H1 (cell line): ENCODE measurements at regions not wholly inside any gene's neighbourhood (a gene's known extent, or its start where the extent isn't known, plus 50 kb on each side); places are given as distances from the start of the nearest gene placed in this dataset.

Experiments used
- CTCF ChIA-PET: fragments of 300-600 bp; sonication (Branson Sonifier 250); formaldehyde crosslinking; loops from one replicate; lab custom pipeline; 2021; ENCODE audit not compliant: partially characterized antibody; lab: Charles Lee
- POLR2A ChIA-PET: fragments of 300-600 bp; sonication (Branson Sonifier 250); formaldehyde crosslinking; loops from one replicate; lab custom pipeline; 2021; ENCODE audit warnings: inconsistent platforms; ENCODE audit not compliant: partially characterized antibody; lab: Charles Lee
- DNase-seq, 2 experiments: peaks; one replicate each; pipeline versions ENCODE4 v3.0.0 to v3.0.0-alpha.2; 2010 to 2022; ENCODE audit warnings: low spot score in 2 of 2, low read depth in 1 of 2, mixed read lengths in 1 of 2
- FAIRE-seq: peaks from 2 replicates; lab custom pipeline; 2011; peaks lifted over from hg19 to GRCh38; lab: Jason Lieb, UNC
- H2AFZ ChIP-seq: 2 replicates; pipeline ENCODE4 v1.8.1; 2012; ENCODE audit warnings: low read length, inconsistent platforms
- H2AK5ac ChIP-seq: 2 replicates; pipeline ENCODE4 v1.6.1; 2013; ENCODE audit warnings: low read depth, low read length
- H2BK120ac ChIP-seq: replicated peaks from 2 replicates; pipeline ENCODE3; 2013; ENCODE audit warnings: low read depth, low read length, inconsistent platforms
- H2BK12ac ChIP-seq: 2 replicates; pipeline ENCODE4 v1.6.1; 2013; ENCODE audit warnings: low read depth, low read length
- H2BK15ac ChIP-seq: 2 replicates; pipeline ENCODE4 v1.6.1; 2013; ENCODE audit warnings: low read length
- H2BK20ac ChIP-seq: 2 replicates; pipeline ENCODE4 v1.6.1; 2013; ENCODE audit warnings: low read length
- H2BK5ac ChIP-seq: 2 replicates; pipeline ENCODE4 v1.6.1; 2013; ENCODE audit warnings: low read depth, low read length
- H3K14ac ChIP-seq: 2 replicates; pipeline ENCODE4 v1.6.1; 2013; ENCODE audit warnings: inconsistent platforms; ENCODE audit not compliant: insufficient read length
- H3K18ac ChIP-seq: 2 replicates; pipeline ENCODE4 v1.6.1; 2013; ENCODE audit warnings: low read length; ENCODE audit errors: extremely low read depth
- H3K23ac ChIP-seq: 2 replicates; pipeline ENCODE4 v1.6.1; 2013; ENCODE audit warnings: inconsistent platforms; ENCODE audit not compliant: insufficient read length
- H3K23me2 ChIP-seq: 2 replicates; pipeline ENCODE4 v1.6.1; 2013; ENCODE audit warnings: low read depth, low read length
- H3K27ac ChIP-seq: 2 replicates; pipeline ENCODE4 v1.6.1; 2011; ENCODE audit warnings: low read depth, low read length, inconsistent platforms
- H3K27me3 ChIP-seq, 4 experiments: replicated peaks in 1 of 4; 1 replicate in 1 of 4; 2 replicates in 3 of 4; pipeline versions ENCODE4 v1.6.1 to v1.8.1; 2011 to 2013; ENCODE audit warnings: low read length in 3 of 4, mild to moderate bottlenecking in 3 of 4, inconsistent platforms in 2 of 4, mixed read lengths in 2 of 4, moderate library complexity in 1 of 4; ENCODE audit not compliant: control insufficient read depth in 3 of 4, insufficient read depth in 3 of 4; ENCODE audit errors: extremely low read depth in 1 of 4
- H3K36me3 ChIP-seq, 4 experiments: 2 replicates each; pipeline versions ENCODE4 v1.6.1 to v1.8.1; 2011 to 2013; ENCODE audit warnings: mild to moderate bottlenecking in 4 of 4, low read length in 3 of 4, moderate library complexity in 2 of 4, control low read depth in 1 of 4, inconsistent platforms in 1 of 4; ENCODE audit not compliant: insufficient read depth in 4 of 4, control insufficient read depth in 2 of 4
- H3K4ac ChIP-seq: replicated peaks from 2 replicates; pipeline ENCODE3; 2013; ENCODE audit warnings: low read length, low read depth, mixed read lengths, inconsistent platforms; ENCODE audit not compliant: insufficient read length
- H3K4me1 ChIP-seq, 4 experiments: replicated peaks in 1 of 4; 1 replicate in 1 of 4; 2 replicates in 3 of 4; pipeline versions ENCODE4 v1.6.1 to v1.8.1; 2011 to 2013; ENCODE audit warnings: low read length in 3 of 4, inconsistent platforms in 2 of 4, mixed read lengths in 1 of 4; ENCODE audit not compliant: insufficient read depth in 4 of 4, control insufficient read depth in 3 of 4
- H3K4me2 ChIP-seq, 2 experiments: 2 replicates each; pipeline versions ENCODE4 v1.6.1 to v1.8.1; 2011 to 2013; ENCODE audit warnings: low read depth in 2 of 2, low read length in 2 of 2, control low read depth in 1 of 2, inconsistent platforms in 1 of 2, mild to moderate bottlenecking in 1 of 2; ENCODE audit not compliant: insufficient read depth in 1 of 2
- H3K4me3 ChIP-seq, 4 experiments: fragments of 200-600, 300-600 bp in 1 of 4; sonication (generic), shearing (Covaris generic), sonication (Bioruptor Twin) in 1 of 4; 2 replicates each; pipeline versions ENCODE4 v1.5.1 to v1.8.1; 2011 to 2016; ENCODE audit warnings: low read length in 4 of 4, low read depth in 3 of 4, control low read depth in 2 of 4, inconsistent platforms in 2 of 4, mild to moderate bottlenecking in 2 of 4, mixed read lengths in 1 of 4, moderate library complexity in 1 of 4; ENCODE audit not compliant: insufficient read depth in 2 of 4; ENCODE audit errors: extremely low read depth in 1 of 4
- H3K56ac ChIP-seq: replicated peaks from 2 replicates; pipeline ENCODE3; 2013; ENCODE audit warnings: low read depth, mild to moderate bottlenecking, mixed read lengths, low read length, inconsistent platforms; ENCODE audit not compliant: insufficient read length
- H3K79me1 ChIP-seq: 2 replicates; pipeline ENCODE4 v1.6.1; 2013; ENCODE audit warnings: low read depth, low read length, control low read depth
- H3K79me2 ChIP-seq, 2 experiments: 2 replicates each; pipeline versions ENCODE4 v1.6.1 to v1.8.1; 2012 to 2013; ENCODE audit warnings: low read length in 2 of 2, mild to moderate bottlenecking in 2 of 2, inconsistent platforms in 1 of 2; ENCODE audit not compliant: insufficient read depth in 2 of 2, control insufficient read depth in 1 of 2
- H3K9ac ChIP-seq, 4 experiments: replicated peaks in 1 of 4; 1 replicate in 1 of 4; 2 replicates in 3 of 4; pipeline versions ENCODE4 v1.6.1 to v1.8.1; 2011 to 2013; ENCODE audit warnings: low read depth in 3 of 4, low read length in 3 of 4, control low read depth in 2 of 4, mild to moderate bottlenecking in 2 of 4, moderate library complexity in 2 of 4, inconsistent platforms in 1 of 4; ENCODE audit errors: extremely low read depth in 1 of 4
- H3K9me3 ChIP-seq, 2 experiments: 2 replicates each; pipeline versions ENCODE4 v1.6.1 to v1.8.1; 2012 to 2013; ENCODE audit warnings: mild to moderate bottlenecking in 2 of 2, moderate library complexity in 2 of 2, control low read depth in 1 of 2, inconsistent platforms in 1 of 2, low read depth in 1 of 2, low read length in 1 of 2, mixed read lengths in 1 of 2; ENCODE audit not compliant: insufficient read depth in 2 of 2
- H4K20me1 ChIP-seq, 2 experiments: replicated peaks in 1 of 2; 2 replicates each; pipeline versions ENCODE3 to v1.8.1; 2011 to 2013; ENCODE audit warnings: inconsistent platforms in 2 of 2, low read length in 2 of 2, mild to moderate bottlenecking in 1 of 2; ENCODE audit not compliant: insufficient read depth in 2 of 2, control insufficient read depth in 1 of 2
- H4K5ac ChIP-seq: 2 replicates; pipeline ENCODE4 v1.6.1; 2013; ENCODE audit warnings: low read length, low read depth, mixed read lengths, inconsistent platforms; ENCODE audit not compliant: insufficient read length
- H4K8ac ChIP-seq: 2 replicates; pipeline ENCODE4 v1.8.0; 2013; ENCODE audit warnings: mild to moderate bottlenecking, moderate library complexity, low read length, inconsistent platforms; ENCODE audit not compliant: insufficient read depth; ENCODE audit errors: extremely low read depth
- H4K91ac ChIP-seq: replicated peaks from 2 replicates; pipeline ENCODE3; 2013; ENCODE audit warnings: low read length, mixed read lengths, inconsistent platforms; ENCODE audit not compliant: insufficient read length
- ATF2 ChIP-seq: IDR thresholded peaks from 2 replicates; pipeline ENCODE4 v1.6.1; 2012; ENCODE audit warnings: low read length, inconsistent platforms
- BRCA1 ChIP-seq: IDR thresholded peaks from 2 replicates; pipeline ENCODE4 v1.6.1; 2012; ENCODE audit warnings: low read depth, low read length, improper control_type of control experiment
- CTBP2 ChIP-seq: IDR thresholded peaks from 2 replicates; pipeline ENCODE4 v1.7.0; 2011; ENCODE audit warnings: borderline replicate concordance, mild to moderate bottlenecking, moderate library complexity, mixed read lengths, low read length; ENCODE audit not compliant: insufficient read depth, insufficient read length
- E2F6 ChIP-seq: IDR thresholded peaks from 2 replicates; pipeline ENCODE4 v1.6.1; 2012; ENCODE audit warnings: inconsistent platforms
- EZH2 ChIP-seq: fragments of 200-600 bp; sonication (generic); IDR thresholded peaks from 2 replicates; pipeline ENCODE4 v1.7.1; 2012; ENCODE audit warnings: low read depth, mild to moderate bottlenecking, moderate library complexity, low read length, inconsistent platforms; ENCODE audit not compliant: severe bottlenecking
- JUN ChIP-seq: IDR thresholded peaks from 2 replicates; pipeline ENCODE4 v1.6.1; 2011; ENCODE audit warnings: low read depth, mild to moderate bottlenecking, improper control_type of control experiment, low read length
- NANOG ChIP-seq: IDR thresholded peaks from 2 replicates; pipeline ENCODE4 v1.6.1; 2011; ENCODE audit warnings: low read length, low read depth, mild to moderate bottlenecking, inconsistent platforms; ENCODE audit not compliant: insufficient read depth, poor library complexity, severe bottlenecking
- POLR2AphosphoS5 ChIP-seq: IDR thresholded peaks from 2 replicates; pipeline ENCODE4 v1.6.1; 2011; ENCODE audit warnings: low read depth, low read length
- WGBS, 2 experiments: shearing (Covaris generic) in 1 of 2; methylation state at CpG; one replicate each; pipeline versions ENCODE4 v1.1.6 to v1.1.7; 2013 to 2015; ENCODE audit warnings: low lambda C conversion rate in 2 of 2, mixed read lengths in 2 of 2, inconsistent platforms in 1 of 2, low coverage in 1 of 2, missing lambda C conversion rate in 1 of 2; ENCODE audit not compliant: insufficient replicate concordance in 2 of 2, insufficient coverage in 1 of 2, insufficient read length in 1 of 2; ENCODE audit errors: extremely low coverage in 1 of 2, missing lambda C conversion rate in 1 of 2; 5-methylcytosine and 5-hydroxymethylcytosine counted together
- TF ChIP-seq, protein P1 (sequence below), 3 experiments: IDR thresholded peaks; 1 replicate in 2 of 3; 2 replicates in 1 of 3; pipeline versions ENCODE4 v1.5.1 to v1.6.1; 2011; ENCODE audit warnings: low read length in 3 of 3, mild to moderate bottlenecking in 3 of 3, inconsistent platforms in 2 of 3, low read depth in 1 of 3, moderate library complexity in 1 of 3; ENCODE audit not compliant: insufficient read depth in 1 of 3; ENCODE audit errors: control extremely low read depth in 1 of 3

- CTCF ChIA-PET: interaction anchor here (1.2 to 1.4 kb wide), 2 partner anchors 396 to 670 kb away, joined by 3 read pairs; no protein-coding TSS in a partner anchor
- no peaks in the 10 kb centered on the region for H4K20me1 ChIP-seq
- no peak overlapping the region for H4K8ac ChIP-seq
- H3K4me2 ChIP-seq: no peak overlapping the region
- peaks cover 0 to 4% (median 0%) of the 10 kb centered on the region in 4 experiments; a peak in 2 of 7 replicates for H3K4me1 ChIP-seq
- FAIRE-seq: no peak
- POLR2A ChIA-PET: no interaction called here
- no peak overlapping the region for H2AK5ac ChIP-seq
- no peaks in the 10 kb centered on the region; the same call in 1 of the 2 replicates for H3K23me2 ChIP-seq
- H3K23ac ChIP-seq: no peak overlapping the region
- no peak overlapping the region for H3K4me3 ChIP-seq
- no peak overlapping the region for H3K4ac ChIP-seq
- no peak overlapping the region for H3K56ac ChIP-seq
- no peak overlapping the region for H2BK15ac ChIP-seq
- H4K5ac ChIP-seq: no peak overlapping the region
- TF ChIP-seq ATF2 (no peak), BRCA1 (no peak), E2F6 (no peak), POLR2AphosphoS5 (no peak), JUN (no peak), NANOG (no peak), CTBP2 (no peak), EZH2 (no peak)
- TF ChIP-seq, protein P1, sequence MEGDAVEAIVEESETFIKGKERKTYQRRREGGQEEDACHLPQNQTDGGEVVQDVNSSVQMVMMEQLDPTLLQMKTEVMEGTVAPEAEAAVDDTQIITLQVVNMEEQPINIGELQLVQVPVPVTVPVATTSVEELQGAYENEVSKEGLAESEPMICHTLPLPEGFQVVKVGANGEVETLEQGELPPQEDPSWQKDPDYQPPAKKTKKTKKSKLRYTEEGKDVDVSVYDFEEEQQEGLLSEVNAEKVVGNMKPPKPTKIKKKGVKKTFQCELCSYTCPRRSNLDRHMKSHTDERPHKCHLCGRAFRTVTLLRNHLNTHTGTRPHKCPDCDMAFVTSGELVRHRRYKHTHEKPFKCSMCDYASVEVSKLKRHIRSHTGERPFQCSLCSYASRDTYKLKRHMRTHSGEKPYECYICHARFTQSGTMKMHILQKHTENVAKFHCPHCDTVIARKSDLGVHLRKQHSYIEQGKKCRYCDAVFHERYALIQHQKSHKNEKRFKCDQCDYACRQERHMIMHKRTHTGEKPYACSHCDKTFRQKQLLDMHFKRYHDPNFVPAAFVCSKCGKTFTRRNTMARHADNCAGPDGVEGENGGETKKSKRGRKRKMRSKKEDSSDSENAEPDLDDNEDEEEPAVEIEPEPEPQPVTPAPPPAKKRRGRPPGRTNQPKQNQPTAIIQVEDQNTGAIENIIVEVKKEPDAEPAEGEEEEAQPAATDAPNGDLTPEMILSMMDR (IDR thresholded peaks at IDR 0.05; ENCODE audit: control extremely low read depth in 1 of 3, insufficient read depth in 1 of 3, low read depth in 1 of 3, low read length in 3 of 3): no peak
- no peak for DNase-seq
- no peak overlapping the region for H3K9ac ChIP-seq
- H2BK12ac ChIP-seq: no peak overlapping the region
- no peaks in the 10 kb centered on the region for H3K79me1 ChIP-seq
- WGBS, 2 experiments: 93% methylated on average over 7 of the region's 7 CpGs; no CpG with 5 or more reads in 1 of the 2 experiments
- H4K91ac ChIP-seq: no peak overlapping the region
- H2AFZ ChIP-seq: no peak overlapping the region
- H3K9me3 ChIP-seq: no peaks in the 10 kb centered on the region
- H3K79me2 ChIP-seq: no peaks in the 10 kb centered on the region
- no peaks in the 10 kb centered on the region for H3K36me3 ChIP-seq
- no peak overlapping the region for H2BK20ac ChIP-seq
- no peak overlapping the region for H3K14ac ChIP-seq
- H3K27ac ChIP-seq: no peak overlapping the region
- H3K18ac ChIP-seq: no peak overlapping the region
- H3K27me3 ChIP-seq: no peaks in the 10 kb centered on the region
- H2BK5ac ChIP-seq: no peak overlapping the region
- H2BK120ac ChIP-seq: no peak overlapping the region
Measured at GRCh38 chr1:208538078-208538477, 293.9 kb upstream of the PLXNA2 start.
